ENCODE measurements at regions not wholly inside any gene's neighbourhood (a gene's known extent, or its start where the extent isn't known, plus 50 kb on each side); places are given as distances from the start of the nearest gene placed in this dataset.
A peak's percentile ranks its signal among the peaks of the same experiment; 100 is the strongest.

- Mint-ChIP-seq H3K9me3 (no peaks in the 10 kb centered on the region), H3K36me3 (ENCODE audit: low read depth) (peaks cover 8% of the 10 kb centered on the region; the same call in 1 of the 2 replicates), H3K27ac (peak overlapping the region; percentile 98), H3K4me3 (peak overlapping the region; percentile 71), H3K27me3 (ENCODE audit: insufficient read depth) (no peaks in the 10 kb centered on the region; the same call in 1 of the 2 replicates), H3K4me1 (ENCODE audit: low read depth) (peaks cover 85% of the 10 kb centered on the region)
- DNase-seq = no peak
- TF ChIP-seq CTCF (IDR thresholded peaks at IDR 0.05) = no peak
These were observed 150.7 kb downstream of the TOMM20 start for GRCh38 chr1:234977875-234978396.

- no peak for TF ChIP-seq CTCF (IDR thresholded peaks at IDR 0.05)
- no peak overlapping the region for H3K4me3 Mint-ChIP-seq
- peak overlapping the region; percentile 98 for H3K27ac Mint-ChIP-seq
- no peaks in the 10 kb centered on the region; the same call in 1 of the 2 replicates for H3K27me3 Mint-ChIP-seq (ENCODE audit: insufficient read depth)
- H3K36me3 Mint-ChIP-seq (ENCODE audit: low read depth) = peaks cover 8% of the 10 kb centered on the region; the same call in 1 of the 2 replicates
- no peak for DNase-seq
- no peaks in the 10 kb centered on the region for H3K9me3 Mint-ChIP-seq
- peaks cover 84% of the 10 kb centered on the region for H3K4me1 Mint-ChIP-seq (ENCODE audit: low read depth)
These were observed 151.6 kb downstream of the TOMM20 start for GRCh38 chr1:234976861-234977680.

GRCh38 chr1:234975941-234976860 lies 152.4 kb downstream of the TOMM20 start:
- Mint-ChIP-seq H3K27me3 (ENCODE audit: insufficient read depth) (no peaks in the 10 kb centered on the region; the same call in 1 of the 2 replicates), H3K4me1 (ENCODE audit: low read depth) (peaks cover 84% of the 10 kb centered on the region), H3K4me3 (no peak overlapping the region)

GRCh38 chr1:234975122-234975940 lies 153.3 kb downstream of the TOMM20 start:
- H3K36me3 Mint-ChIP-seq (ENCODE audit: low read depth) = peaks cover 8% of the 10 kb centered on the region; the same call in 1 of the 2 replicates
- peak; percentile 99 for DNase-seq
- peaks cover 84% of the 10 kb centered on the region for H3K4me1 Mint-ChIP-seq (ENCODE audit: low read depth)
- TF ChIP-seq CTCF (IDR thresholded peaks at IDR 0.05) = no peak
- H3K27me3 Mint-ChIP-seq (ENCODE audit: insufficient read depth) = no peaks in the 10 kb centered on the region; the same call in 1 of the 2 replicates
- peak overlapping the region; percentile 57 for H3K4me3 Mint-ChIP-seq
- no peaks in the 10 kb centered on the region for H3K9me3 Mint-ChIP-seq
- peak overlapping the region; percentile 95 for H3K27ac Mint-ChIP-seq

More at GRCh38 chr1:234975941-234976860, 152.4 kb downstream of the TOMM20 start:
- DNase-seq = no peak
- Mint-ChIP-seq H3K27ac (peak overlapping the region; percentile 95), H3K9me3 (no peaks in the 10 kb centered on the region), H3K36me3 (ENCODE audit: low read depth) (peaks cover 8% of the 10 kb centered on the region; the same call in 1 of the 2 replicates)
- TF ChIP-seq CTCF (IDR thresholded peaks at IDR 0.05) = no peak
